ENCODE measurements at regions not wholly inside any gene's neighbourhood (a gene's known extent, or its start where the extent isn't known, plus 50 kb on each side); places are given as distances from the start of the nearest gene placed in this dataset.
A peak's percentile ranks its signal among the peaks of the same experiment; 100 is the strongest.

DNA sequence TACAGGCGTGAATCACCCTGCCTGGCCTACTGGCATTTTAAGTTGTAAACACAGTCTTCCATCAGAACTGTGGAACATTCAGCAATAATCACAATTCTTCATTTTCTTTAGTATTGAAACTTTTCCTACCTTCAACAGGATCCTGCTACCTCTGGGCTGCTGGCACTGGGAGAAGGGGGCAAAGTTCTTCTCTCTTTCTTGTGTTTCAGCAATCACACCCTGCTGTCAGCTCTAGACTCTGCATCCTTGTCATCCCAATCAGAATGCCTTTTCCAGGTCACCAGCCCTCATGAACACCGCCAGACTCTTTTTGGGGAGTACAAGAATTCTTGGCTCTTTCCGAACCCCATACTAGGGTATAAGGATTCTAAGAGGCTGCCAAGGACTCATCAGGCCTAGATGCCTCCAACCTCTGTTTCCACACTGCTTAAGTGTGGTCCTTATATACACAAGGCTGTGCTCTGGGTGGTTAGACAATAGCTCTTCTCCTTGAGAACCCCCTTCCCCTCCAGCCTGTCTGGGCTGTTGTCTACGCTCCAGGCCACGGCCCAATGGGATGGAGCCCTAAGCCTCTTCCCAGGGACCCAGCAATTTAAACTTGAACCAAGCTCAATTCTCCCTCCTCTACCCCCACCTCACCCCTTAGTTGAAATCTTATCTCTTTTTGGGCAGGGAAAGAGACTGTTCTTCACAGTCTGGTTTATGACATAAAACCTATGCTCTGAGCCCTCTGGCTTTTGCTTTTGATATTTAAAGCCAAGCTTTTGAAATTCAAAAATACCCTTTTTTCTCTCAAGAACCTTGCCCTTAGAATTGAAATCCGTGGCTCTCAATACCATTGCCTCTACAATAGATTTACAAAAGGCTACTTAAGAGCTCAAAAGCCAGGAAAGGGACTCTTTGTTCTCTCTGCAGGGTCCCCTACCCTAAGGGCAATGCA, 327.4 kb downstream of the BUD13 start:
- DNase-seq (ENCODE audit: low spot score) (no peak), ATAC-seq (no peak)
- intact Hi-C loops (cut with DNase I), result no loop called here

DNA sequence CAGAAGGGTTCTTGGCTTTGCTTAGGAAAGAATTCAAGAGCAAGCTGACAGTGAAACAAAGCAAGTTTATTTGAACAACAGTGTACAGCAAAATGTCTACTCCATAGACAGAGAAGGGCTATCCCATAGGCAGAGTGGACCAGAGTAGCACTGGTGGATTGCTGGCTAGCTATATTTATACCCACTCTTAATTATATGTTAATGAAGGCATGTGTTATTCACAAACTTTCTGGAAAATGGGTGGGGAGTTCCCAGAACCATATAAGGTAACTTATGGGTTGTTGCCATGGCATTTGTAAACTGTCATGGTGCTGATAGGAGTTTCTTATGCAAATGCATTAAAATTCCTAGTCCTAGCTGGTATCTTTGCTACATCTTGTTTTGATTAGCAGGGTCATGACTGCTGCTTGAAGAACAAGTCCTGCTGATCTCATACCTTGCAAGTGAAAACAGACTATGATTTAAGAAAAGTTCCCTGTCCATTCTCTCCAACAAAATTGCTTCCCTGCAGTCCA, 330.5 kb downstream of the BUD13 start:
- ATAC-seq (no peak), DNase-seq (ENCODE audit: low spot score) (no peak)
- intact Hi-C loops (cut with DNase I), result no loop called here

DNA sequence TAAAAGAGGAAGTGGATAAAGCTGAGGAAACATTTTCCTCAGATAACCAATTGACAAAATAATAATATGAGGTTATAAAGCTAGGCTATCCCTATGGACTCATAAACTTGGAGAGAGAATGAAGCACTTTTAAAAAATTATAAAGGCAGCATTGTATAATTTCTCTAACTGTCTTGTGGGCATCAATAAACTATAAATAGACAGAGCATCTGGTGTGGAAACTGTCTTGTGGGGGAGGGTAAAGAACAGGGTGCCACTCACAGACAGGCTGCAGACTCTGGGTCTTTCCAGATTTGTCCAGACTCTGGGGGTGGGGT, 333.5 kb downstream of the BUD13 start:
- DNase-seq (ENCODE audit: low spot score), result no peak
- intact Hi-C loops (cut with DNase I), result no loop called here
- peak; percentile 67 for ATAC-seq

DNA sequence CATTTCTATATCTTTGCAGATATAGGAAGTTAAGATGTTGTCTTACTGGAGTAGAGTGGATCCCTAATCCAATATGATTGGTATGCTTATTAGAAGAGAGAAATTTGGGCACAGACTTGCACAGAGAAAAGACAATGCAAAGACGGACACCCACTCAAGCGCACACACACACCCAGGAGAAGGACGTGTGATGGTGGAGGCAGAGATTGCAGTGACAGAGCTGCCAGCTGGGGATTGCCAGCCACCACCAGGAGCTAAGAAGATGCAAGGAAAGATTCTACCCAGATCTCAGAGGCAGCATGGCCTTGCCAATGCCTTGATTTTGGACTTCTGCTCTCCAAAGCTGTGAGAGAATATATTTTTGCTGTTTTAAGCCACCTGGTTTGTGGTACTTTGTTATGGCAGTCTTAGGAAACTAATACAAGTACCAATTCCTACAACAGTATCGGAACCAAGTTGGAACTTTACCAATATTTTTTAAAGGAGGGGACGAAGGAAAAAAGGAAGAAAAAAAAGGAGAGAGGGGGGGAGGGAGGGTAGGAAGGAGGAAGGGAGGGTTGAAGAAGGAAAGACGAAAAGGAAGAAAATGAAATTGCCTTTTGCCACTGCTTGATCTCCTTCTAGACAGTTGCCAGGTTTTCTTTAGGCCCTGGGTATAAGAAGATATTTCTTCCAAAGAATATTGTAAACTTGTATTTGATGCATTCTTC, 334.0 kb downstream of the BUD13 start:
- no peak for DNase-seq (ENCODE audit: low spot score)
- intact Hi-C loops (cut with DNase I), result no loop called here
- no peak for ATAC-seq

DNA sequence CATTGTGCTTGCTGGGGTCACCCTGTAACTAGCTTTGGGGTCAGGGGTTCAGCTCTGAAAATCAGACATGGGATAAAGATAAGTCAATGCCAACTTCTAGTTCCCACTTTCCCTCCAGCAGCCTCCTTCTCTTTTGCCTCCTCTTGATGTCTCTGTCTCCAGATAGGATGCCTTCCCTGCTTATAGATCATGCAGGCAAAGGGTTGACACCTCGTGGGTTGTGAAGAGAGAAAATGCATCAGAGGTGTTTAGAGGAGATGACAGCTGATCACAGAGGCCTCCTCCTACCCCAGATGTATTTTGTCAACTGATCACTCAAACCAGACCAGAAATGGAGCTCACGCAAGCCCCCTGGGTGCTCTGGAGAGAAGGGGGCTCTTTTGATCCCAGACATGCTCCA, 337.8 kb downstream of the BUD13 start:
- DNase-seq (ENCODE audit: low spot score), result no peak
- ATAC-seq, result no peak
- intact Hi-C loops (cut with DNase I), result no loop called here

DNA sequence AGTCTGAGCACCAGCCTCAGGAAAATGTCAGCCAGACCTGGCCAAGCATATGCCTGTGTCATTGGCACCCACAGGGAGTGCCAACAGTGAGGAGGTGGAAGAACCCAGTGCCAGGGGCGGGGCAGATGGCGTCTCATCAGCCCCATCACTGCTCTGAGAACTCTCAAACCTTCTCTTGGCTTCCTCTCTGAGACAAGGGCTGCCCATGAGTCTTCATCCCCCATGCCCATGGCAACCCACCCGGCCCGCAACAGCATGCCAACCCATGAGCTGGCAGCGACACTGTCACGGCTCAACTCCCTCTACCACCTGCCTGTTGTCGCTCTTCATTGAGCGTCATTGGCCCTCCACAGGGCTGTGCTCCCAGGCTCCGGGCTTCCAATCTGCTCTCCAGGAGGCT, 340.5 kb downstream of the BUD13 start:
- intact Hi-C loops (cut with DNase I), result no loop called here
- ATAC-seq, result no peak
- no peak for DNase-seq (ENCODE audit: low spot score)

DNA sequence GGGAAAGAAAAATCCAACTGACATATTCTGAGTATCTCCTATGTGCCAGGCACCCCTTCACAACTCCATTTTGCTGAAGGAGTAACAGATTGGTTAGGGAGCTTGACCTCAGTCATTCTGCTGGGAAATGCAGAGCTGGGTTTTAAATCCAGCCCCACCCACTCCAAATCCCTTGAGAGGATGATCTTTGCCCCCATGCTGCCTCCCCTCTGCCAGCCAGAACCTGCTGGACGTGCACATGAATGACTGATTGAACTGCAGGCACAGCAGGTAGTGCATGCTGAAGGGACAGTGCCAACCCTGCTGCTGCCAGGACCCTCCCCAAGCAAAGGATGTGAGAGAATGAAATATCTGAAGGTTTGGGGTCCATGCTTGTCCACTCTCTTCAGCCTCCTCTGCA, 340.9 kb downstream of the BUD13 start:
- ATAC-seq (no peak), DNase-seq (ENCODE audit: low spot score) (no peak)
- intact Hi-C loops (cut with DNase I), result no loop called here

DNA sequence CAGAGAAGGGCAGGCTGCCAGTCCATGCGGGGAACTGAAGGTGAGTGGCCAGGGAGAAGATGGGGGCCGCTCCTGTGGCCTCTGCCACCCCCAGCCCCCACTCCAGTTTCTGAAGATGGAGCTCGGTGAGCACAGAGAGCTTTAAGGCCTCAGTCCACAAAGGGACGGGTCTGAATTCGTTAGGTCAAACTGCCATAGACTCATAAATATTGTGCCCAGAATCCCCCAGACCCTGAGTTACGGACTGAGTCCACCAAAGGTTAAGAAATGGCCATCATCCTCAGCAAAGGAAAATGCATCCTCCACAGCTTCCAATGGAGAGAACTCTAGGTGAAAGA, 344.2 kb downstream of the BUD13 start:
- DNase-seq (ENCODE audit: low spot score), result no peak
- no peak for ATAC-seq
- intact Hi-C loops (cut with DNase I), result no loop called here

DNA sequence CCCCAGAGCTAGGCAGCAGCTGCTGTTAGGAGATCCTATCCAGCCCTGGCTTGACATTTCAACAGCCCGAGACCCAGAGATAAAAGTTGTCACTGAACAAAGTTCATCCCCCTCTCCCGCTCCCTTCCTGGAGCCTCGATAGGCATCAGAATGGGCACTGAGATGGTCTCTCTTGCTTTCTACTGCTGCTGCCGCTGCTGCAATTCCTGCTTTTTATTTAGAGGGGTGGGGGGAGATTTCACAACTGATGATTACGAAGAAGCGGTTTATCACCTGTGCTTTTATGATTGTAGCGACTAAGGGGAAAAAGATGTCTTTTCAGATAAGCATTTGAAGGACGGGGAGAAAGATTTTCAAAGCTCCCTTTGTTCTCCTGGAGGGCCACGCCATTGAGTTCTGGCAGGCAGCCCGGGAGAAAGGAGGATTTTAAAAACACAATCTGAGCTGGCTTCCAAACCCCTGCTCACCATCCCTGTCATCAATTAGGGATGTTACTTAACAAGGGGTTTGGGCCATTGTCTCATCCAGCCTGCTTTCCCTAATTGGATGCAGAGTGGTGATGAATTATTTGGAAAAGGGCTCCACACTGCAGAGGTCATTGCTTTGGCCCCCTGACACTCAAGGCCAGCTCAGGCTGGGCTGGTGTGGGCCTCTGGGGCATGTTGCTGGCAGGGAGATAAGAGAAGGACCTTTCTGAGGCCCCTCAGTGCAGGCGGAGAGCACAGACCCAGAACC, 344.7 kb downstream of the BUD13 start:
- intact Hi-C loops (cut with DNase I), result no loop called here
- ATAC-seq (peak; percentile 90), DNase-seq (ENCODE audit: low spot score) (peak; percentile 79)

DNA sequence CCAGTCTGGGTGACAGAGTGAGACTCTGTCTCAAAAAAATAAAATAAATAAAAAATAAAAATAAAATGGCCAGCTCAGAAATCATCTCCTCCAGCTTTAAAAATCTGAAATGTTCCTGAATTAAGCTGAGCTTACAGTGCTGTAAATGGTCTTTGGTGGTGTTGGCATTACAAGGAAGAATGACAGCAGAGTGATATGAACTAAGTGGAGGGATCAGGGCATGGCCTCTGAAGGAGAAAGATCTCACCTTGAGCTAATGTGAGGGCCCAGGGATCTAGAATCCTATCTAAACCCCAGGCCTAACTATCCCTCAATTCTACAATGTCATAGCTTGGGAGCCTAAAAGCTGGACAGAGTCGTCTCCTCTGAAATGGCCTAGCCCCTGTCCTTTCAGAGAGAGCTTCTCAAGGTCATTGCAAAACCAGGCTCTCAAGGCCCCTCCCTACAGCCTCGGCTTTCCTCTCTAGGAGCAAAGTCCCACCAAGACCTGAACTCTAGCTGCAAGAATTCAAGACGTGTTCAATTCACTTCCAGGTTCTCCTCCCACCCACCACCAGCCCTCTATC, 345.4 kb downstream of the BUD13 start:
- intact Hi-C loops (cut with DNase I), result no loop called here
- ATAC-seq (peak; percentile 35), DNase-seq (ENCODE audit: low spot score) (no peak)

DNA sequence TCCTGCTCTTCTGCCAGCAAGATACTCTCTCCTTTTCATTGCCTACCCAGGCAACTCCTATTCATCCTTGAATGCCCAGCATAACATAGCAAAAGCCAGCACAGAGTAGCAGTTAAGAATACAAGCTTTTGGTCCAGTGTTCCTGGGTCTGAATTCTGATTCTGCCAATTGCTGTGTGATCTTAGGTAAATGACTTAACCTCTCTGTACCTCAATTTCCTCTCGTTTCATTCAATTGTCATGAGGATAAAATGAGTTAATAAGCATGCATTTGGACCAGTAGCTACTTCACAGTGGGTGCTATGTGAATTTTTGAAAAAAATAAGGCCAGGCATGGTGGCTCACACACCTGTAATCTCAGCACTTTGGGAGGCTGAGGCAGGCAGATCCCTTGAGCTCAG, 346.0 kb downstream of the BUD13 start:
- DNase-seq (ENCODE audit: low spot score) (no peak), ATAC-seq (no peak)
- intact Hi-C loops (cut with DNase I), result no loop called here

DNA sequence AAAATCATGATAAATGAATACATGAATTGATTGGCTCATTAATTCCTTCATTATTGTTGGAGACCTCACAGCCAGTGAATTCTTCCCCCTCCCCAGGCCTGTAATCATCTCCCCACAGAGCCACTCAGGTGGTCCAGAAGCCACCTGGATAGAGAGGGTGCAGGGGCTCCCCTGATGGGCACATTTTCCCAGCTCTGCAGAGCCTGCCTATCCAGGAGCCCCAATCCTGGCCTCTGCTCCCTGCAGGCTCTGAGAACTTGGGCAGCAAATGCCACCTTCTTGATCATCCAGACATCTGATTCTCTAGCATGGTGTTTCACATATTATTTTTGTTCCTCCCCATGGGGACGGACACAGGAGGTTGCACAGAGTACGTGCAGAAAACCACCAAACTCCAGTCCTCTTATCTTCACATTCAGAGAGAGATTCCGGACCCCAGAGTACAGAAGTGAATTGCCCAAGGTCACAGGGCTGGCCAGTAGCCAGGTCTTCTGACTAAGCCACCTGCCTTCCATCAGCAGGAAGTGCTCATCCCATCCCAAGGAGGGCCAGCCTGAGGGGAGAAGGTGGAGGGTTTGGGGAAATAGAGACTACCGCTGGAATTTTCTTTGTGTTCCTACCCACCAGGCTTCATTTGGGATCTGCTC, 348.0 kb downstream of the BUD13 start:
- DNase-seq (ENCODE audit: low spot score), result no peak

DNA sequence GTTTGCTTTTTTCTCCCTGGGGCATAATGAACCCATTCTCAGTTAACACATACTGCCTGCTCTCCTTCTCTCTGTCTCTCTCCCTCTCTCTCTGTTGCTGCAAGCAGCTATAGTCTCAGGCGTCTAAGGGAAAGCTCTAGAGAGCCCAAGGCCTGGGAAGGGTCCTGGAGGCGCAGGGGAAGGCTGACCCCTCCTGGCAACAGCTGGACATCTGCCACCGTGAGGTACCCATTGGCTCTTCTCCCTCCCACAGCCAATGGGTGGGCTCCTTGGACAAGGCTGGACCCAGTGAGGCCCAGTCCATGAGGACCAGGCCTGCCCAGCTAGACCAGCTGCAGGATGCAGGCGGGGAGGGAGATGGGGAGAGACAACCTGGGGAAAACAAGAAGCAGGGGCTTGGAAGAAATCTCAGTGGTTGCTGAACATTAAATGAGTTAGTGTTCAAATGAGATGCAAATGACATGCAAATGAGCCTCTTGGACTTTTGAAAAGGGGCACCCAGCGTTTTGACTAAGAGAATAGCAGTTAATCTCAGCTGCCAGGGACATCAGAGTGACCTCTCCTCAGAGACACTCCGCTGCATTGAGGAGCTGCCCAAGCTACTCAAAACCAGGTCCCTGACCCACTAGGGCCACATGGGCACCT, 349.7 kb downstream of the BUD13 start:
- DNase-seq (ENCODE audit: low spot score), result no peak
- intact Hi-C loops (cut with DNase I), result no loop called here
- no peak for ATAC-seq

More for the DNA sequence above, 348.0 kb downstream of the BUD13 start:
- ATAC-seq, result no peak
- intact Hi-C loops (cut with DNase I), result no loop called here

DNA sequence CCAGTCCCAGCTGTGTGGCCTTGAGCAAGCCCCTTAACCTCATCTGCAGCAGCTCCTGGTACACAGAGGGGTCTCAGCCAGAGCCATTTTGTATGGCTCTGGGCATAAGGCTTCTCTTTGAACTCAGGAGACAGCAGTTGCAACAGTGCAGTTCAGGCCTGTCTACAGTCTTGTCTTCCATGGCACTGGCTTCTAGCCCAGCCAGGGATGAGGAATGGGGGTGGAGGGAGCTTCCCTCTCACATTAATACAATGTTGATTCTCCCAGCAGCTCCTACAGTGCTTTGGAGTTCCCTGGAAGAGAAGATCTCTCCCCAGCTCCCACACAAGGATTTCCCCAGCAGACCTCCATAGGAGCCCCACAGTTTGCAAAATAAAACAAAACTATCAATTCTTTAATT, 350.2 kb downstream of the BUD13 start:
- no peak for ATAC-seq
- DNase-seq (ENCODE audit: low spot score), result no peak
- intact Hi-C loops (cut with DNase I), result no loop called here

DNA sequence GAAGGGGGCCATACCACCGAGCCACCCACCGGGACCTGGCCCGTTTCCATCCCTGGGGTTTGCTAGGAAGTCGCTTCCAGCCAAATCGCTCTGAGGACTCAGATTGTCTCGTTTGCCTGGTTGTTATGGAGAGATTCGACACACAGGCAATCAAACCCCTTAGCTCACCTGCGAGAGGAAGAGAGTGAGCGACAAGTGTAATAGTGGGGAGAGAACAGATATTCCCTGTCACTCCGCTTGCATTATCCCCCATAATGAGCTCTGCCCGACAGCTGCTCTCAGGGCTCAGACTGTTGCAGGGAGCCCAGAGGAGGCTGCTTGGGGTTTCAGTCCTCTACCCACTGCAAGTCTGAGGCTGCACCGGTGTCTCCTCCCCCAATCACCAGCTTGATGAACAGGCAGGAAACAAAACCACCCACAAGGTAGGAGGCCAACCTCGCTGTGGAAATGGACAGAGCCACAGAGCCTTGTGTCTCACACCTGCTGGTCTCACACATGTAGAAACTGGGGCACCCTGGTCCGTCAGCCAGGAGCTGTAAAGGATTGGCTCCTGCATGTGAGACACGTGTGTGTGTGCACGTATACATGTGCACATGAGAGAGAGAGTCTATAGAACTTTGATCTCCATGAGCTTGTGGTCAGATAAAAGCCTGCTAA, 351.1 kb downstream of the BUD13 start:
- intact Hi-C loops (cut with DNase I), result no loop called here
- ATAC-seq (no peak), DNase-seq (ENCODE audit: low spot score) (no peak)

DNA sequence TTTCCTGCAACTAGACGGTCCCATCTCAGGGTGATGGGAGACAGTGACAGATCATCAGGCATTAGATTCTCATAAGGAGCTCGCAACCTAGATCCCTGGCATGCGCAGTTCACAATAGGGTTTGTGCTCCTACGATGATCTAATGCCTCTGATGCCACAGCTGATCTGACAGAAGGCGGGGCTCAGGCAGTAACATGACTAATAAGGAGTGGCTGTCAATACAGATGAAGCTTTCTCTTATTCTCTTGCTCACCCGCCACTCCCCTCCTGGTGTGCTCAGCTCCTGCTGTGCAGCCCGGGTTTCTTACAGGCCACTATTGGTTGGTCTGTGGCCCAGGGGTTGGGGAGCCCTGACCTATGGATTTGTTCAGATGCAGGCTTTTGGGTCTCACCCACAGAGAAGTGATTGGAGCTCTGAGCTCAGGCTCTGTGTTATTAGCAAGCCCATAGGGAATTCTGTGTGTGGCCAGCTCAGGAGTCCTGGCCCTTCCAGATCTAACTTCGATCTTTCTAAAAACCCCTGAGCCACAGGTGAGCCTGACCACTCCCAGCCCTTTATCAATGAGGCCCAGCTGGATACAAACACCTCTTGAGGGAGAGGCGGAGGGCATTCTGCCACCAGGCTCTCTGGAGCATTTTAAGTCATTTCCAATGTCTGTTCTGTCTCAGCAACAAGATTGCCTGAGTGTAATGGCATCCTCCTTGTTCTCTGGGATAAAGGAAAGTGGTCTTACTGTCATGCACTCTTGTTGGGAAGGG, 351.8 kb downstream of the BUD13 start:
- intact Hi-C loops (cut with DNase I), result no loop called here
- ATAC-seq (no peak), DNase-seq (ENCODE audit: low spot score) (no peak)

DNA sequence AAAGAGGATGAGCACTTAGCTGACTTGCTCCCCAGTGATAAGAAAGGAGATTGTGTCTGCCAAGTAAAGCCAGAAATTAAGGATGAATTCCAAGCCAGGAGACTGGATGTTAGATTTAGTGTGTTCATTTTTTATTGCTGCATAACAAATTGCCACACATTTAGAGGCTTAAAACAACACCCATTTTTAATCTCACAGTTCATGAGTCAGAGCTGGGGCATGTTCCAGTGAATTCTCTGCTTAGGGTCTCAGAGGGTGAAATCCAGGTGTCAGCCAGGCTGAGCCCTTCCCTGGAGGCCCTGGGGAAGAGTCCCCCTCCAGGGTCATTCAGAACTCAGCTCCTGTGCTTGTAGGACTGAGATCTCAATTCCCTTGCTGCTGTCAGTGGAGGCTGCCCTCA, 352.8 kb downstream of the BUD13 start:
- ATAC-seq (peak; percentile 51), DNase-seq (ENCODE audit: low spot score) (no peak)
- intact Hi-C loops (cut with DNase I), result no loop called here

Measured in sciatic nerve (tissue), 2 donors.